PC-9 (cell line): ENCODE measurements at regions not wholly inside any gene's neighbourhood (a gene's known extent, or its start where the extent isn't known, plus 50 kb on each side); places are given as distances from the start of the nearest gene placed in this dataset.

Experiments used
- BruUV-seq: library from RNA; stranded (reverse); fragments of 400-500 nt; replicated peaks from 2 replicates; lab custom pipeline; 2021; lab: Mats Ljungman, UMichigan
- CTCF ChIA-PET: fragments of 300-600 bp; sonication (Branson Sonifier 250); formaldehyde crosslinking; loops from one replicate; lab custom pipeline; 2022; ENCODE audit warnings: antibody characterized with exemption; lab: Charles Lee
- POLR2A ChIA-PET: fragments of 300-600 bp; sonication (Branson Sonifier 250); formaldehyde crosslinking; loops from one replicate; lab custom pipeline; 2022; ENCODE audit warnings: antibody characterized with exemption; ENCODE audit not compliant: unreplicated experiment; lab: Charles Lee
- DNase-seq, 2 experiments: peaks; one replicate each; pipeline versions ENCODE4 v3.0.0 to v3.0.0-alpha.2; 2015 to 2022; ENCODE audit warnings: mixed read lengths in 1 of 2
- H2AFZ ChIP-seq: fragments of 200-600 bp; sonication (generic); 2 replicates; pipeline ENCODE4 v1.8.1; 2017; ENCODE audit warnings: antibody characterized with exemption
- H3F3A ChIP-seq: fragments of 200-600 bp; sonication (generic); 2 replicates; pipeline ENCODE4 v1.8.1; 2017; ENCODE audit warnings: antibody characterized with exemption, mild to moderate bottlenecking, low read depth; ENCODE audit not compliant: insufficient read depth
- H3K27ac ChIP-seq: fragments of 200-600 bp; sonication (generic); 2 replicates; pipeline ENCODE4 v1.6.1; 2016; ENCODE audit warnings: mixed run types
- H3K27me3 ChIP-seq: fragments of 200-600 bp; sonication (generic); 2 replicates; pipeline ENCODE4 v1.6.1; 2016; ENCODE audit warnings: low read depth, mixed run types; ENCODE audit not compliant: insufficient read depth
- H3K36me3 ChIP-seq: fragments of 200-600 bp; sonication (generic); 2 replicates; pipeline ENCODE4 v1.6.1; 2016; ENCODE audit warnings: low read depth, mixed run types
- H3K4me1 ChIP-seq: fragments of 200-600 bp; sonication (generic); replicated peaks from 2 replicates; pipeline ENCODE4 v1.6.1; 2016; ENCODE audit warnings: mixed run types; ENCODE audit not compliant: insufficient read depth
- H3K4me2 ChIP-seq: fragments of 200-600 bp; sonication (generic); 2 replicates; pipeline ENCODE4 v1.6.1; 2017; ENCODE audit warnings: mixed run types
- H3K4me3 ChIP-seq: fragments of 200-600 bp; sonication (generic); 2 replicates; pipeline ENCODE4 v1.6.1; 2016; ENCODE audit warnings: mixed run types
- H3K79me2 ChIP-seq: fragments of 200-600 bp; sonication (generic); 2 replicates; pipeline ENCODE4 v1.6.1; 2017; ENCODE audit warnings: low read depth, mixed run types
- H3K9me2 ChIP-seq: fragments of 200-600 bp; sonication (generic); 2 replicates; pipeline ENCODE4 v1.8.1; 2017; ENCODE audit warnings: mild to moderate bottlenecking; ENCODE audit not compliant: insufficient read depth
- H3K9me3 ChIP-seq: fragments of 200-600 bp; sonication (generic); 2 replicates; pipeline ENCODE4 v1.8.1; 2016; ENCODE audit warnings: low read depth; ENCODE audit not compliant: insufficient read depth
- H4K20me1 ChIP-seq: fragments of 200-600 bp; sonication (generic); 2 replicates; pipeline ENCODE4 v1.8.1; 2017; ENCODE audit not compliant: insufficient read depth
- CTCF ChIP-seq: fragments of 200-600 bp; sonication (generic); conservative IDR thresholded peaks from 2 replicates; pipeline ENCODE4 v1.6.1; 2017; ENCODE audit warnings: mixed run types, antibody characterized with exemption, mild to moderate bottlenecking, moderate library complexity
- EZH2 ChIP-seq: fragments of 200-600 bp; sonication (generic); IDR thresholded peaks from 2 replicates; pipeline ENCODE4 v1.8.0; 2017; ENCODE audit warnings: antibody characterized with exemption, low read depth
- intact Hi-C: fragments of 100-400 bp; cut with micrococcal nuclease; formaldehyde crosslinking; loops from one replicate; pipeline ENCODE4 v1.10.0; 2022; ENCODE audit not compliant: unreplicated experiment

GRCh38 chr20:19112828-19113227 lies 99.6 kb upstream of the SLC24A3 start:
- Histone ChIP-seq H2AFZ (no peak overlapping the region), H4K20me1 (no peaks in the 10 kb centered on the region), H3K4me2 (no peak overlapping the region), H3K27me3 (no peaks in the 10 kb centered on the region), H3K4me1 (peaks cover 14% of the 10 kb centered on the region), H3K9me3 (no peaks in the 10 kb centered on the region), H3K4me3 (no peak overlapping the region), H3F3A (no peaks in the 10 kb centered on the region), H3K9me2 (no peaks in the 10 kb centered on the region), H3K36me3 (no peaks in the 10 kb centered on the region), H3K79me2 (no peaks in the 10 kb centered on the region), H3K27ac (no peak overlapping the region)
- BruUV-seq = no TSS peak
- intact Hi-C loops = no loop called here
- TF ChIP-seq CTCF (no peak), EZH2 (no peak)
- ChIA-PET POLR2A (no interaction called here), CTCF (no interaction called here)
- no peak for DNase-seq

GRCh38 chr20:19113343-19113930 lies 99.0 kb upstream of the SLC24A3 start:
- H3K36me3 ChIP-seq = no peaks in the 10 kb centered on the region
- no peaks in the 10 kb centered on the region for H3F3A ChIP-seq
- CTCF ChIA-PET = no interaction called here
- no peak overlapping the region for H3K27ac ChIP-seq
- intact Hi-C loops = no loop called here
- no peaks in the 10 kb centered on the region for H3K79me2 ChIP-seq
- DNase-seq = no peak
- no peaks in the 10 kb centered on the region for H3K9me2 ChIP-seq
- no peak overlapping the region for H3K4me3 ChIP-seq
- TF ChIP-seq EZH2 = no peak
- no peak for TF ChIP-seq CTCF
- POLR2A ChIA-PET = no interaction called here
- H3K4me2 ChIP-seq = no peak overlapping the region
- no peak overlapping the region for H2AFZ ChIP-seq
- peaks cover 14% of the 10 kb centered on the region for H3K4me1 ChIP-seq
- H3K9me3 ChIP-seq = no peaks in the 10 kb centered on the region
- no peaks in the 10 kb centered on the region for H4K20me1 ChIP-seq
- no TSS peak for BruUV-seq
- no peaks in the 10 kb centered on the region for H3K27me3 ChIP-seq

- Histone ChIP-seq H3K27me3 (no peaks in the 10 kb centered on the region), H3K9me3 (no peaks in the 10 kb centered on the region), H3K4me2 (no peak overlapping the region), H3K4me1 (peaks cover 14% of the 10 kb centered on the region), H3K79me2 (no peaks in the 10 kb centered on the region), H4K20me1 (no peaks in the 10 kb centered on the region), H3K4me3 (no peak overlapping the region), H3K36me3 (no peaks in the 10 kb centered on the region), H2AFZ (no peak overlapping the region), H3F3A (no peaks in the 10 kb centered on the region), H3K27ac (no peak overlapping the region), H3K9me2 (no peaks in the 10 kb centered on the region)
- DNase-seq = peak in 1 of 2 experiments; percentile 92
- no peak for TF ChIP-seq CTCF
- ChIA-PET CTCF (no interaction called here), POLR2A (no interaction called here)
- BruUV-seq = no TSS peak
- intact Hi-C loops = no loop called here
Observed at GRCh38 chr20:19114410-19114809, 98.0 kb upstream of the SLC24A3 start.
